EH (cell line): ENCODE measurements at regions not wholly inside any gene's neighbourhood (a gene's known extent, or its start where the extent isn't known, plus 50 kb on each side); places are given as distances from the start of the nearest gene placed in this dataset.
A peak's percentile ranks its signal among the peaks of the same experiment; 100 is the strongest.

ENCODE experiments used
- DNase-seq: peaks from one replicate; pipeline ENCODE4 v3.0.0-alpha.2; 2015; ENCODE audit warnings: low read depth

DNA sequence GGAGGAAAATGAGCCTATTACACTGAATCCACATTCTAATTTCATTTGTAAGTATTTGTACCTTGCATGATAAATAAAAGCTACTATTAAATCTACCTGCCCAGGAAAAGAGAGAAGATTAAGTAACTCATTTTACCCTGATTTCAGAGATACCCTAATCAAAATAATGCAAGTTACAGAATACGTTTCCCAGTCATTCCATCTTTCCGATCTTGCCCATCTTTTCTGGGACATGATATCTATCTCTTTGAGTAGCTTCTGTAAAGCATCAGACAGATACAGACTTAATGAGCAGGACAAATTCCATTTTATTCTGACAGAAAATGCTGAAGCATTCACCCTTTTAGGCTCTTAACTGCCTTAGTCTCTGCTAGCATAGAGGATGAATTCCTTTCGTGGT, 56.6 kb downstream of the SPRY2 start:
- no peak for DNase-seq

DNA sequence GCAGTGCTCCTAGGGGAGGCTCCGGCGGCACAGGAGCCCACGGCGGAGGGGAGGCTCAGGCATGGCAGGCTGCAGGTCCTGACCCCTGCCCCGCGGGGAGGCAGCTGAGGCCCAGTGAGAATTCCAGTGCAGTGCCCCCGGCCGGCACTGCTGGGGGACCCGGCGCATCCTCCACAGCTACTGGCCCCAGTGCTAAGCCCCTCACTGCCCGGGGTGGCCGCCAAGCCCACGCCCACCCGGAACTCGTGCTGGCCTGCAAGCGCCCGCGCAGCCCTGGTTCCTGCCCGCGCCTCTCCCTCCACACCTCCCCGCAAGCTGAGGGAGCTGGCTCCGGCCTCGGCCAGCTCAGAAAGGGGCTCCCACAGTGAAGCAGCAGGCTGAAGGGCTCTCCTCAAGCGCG, 62.2 kb downstream of the SPRY2 start:
- no peak for DNase-seq

DNA sequence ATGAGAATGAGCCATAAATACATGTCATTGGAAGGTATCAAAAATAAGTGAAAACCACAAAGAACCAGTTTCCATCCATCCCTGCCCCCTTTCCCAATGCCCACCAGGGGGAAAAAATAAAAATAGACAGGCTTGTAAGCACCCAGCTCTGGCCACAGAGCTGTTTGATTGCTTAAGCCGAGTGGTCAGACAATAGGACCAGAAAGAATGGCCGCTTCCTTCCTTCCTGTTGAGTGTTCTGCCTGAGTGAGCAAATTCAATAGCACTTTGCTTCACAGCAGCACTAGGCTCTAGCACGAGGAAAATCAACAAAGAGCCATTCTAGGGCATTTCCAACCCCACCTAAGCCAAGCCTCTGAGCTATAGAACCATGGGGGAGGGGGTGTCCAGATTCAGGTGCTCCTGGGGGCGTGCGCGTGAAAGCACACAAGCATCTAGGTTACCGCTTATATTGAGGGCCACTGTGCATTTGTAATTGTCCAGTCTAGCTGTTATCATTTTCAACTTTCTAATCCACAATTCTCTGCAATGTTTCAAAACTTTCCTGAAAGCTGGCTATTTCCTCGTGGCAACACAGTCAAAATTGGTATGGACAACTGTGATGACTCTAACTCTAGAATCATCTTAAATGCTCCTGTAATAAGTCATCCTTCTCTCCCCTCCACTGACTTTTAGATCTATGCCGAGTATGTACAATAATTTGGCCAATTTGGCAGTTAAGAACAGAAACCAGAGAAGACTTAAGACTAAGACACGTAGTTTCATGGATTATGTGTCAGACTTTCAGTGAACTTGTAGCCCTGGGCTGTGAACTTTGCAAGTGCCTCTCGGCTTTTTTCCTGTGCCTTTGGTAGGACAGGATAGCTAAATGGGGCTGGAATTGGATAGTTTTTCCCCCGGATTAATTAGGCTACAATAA, 64.3 kb downstream of the SPRY2 start:
- DNase-seq, result peak; percentile 58

DNA sequence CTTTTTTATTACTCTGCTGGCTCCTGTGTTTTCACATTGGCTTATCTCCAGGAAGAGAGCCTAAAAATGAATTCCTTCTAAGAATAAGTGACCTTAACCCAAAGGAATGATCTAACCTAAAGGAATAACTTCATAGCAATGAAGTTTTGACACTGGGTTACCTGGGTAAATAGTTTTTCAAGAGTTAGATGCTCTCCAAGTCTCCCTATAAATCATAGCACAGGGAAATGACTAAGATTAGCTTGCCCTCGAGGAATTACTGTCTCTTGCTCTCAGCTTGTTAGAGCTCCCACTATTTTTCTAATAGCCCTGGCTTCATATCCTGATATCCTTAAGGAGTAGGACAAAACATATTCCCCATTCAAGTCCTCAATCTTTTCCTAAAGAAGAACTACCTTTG, 66.3 kb downstream of the SPRY2 start:
- peak; percentile 16 for DNase-seq

DNA sequence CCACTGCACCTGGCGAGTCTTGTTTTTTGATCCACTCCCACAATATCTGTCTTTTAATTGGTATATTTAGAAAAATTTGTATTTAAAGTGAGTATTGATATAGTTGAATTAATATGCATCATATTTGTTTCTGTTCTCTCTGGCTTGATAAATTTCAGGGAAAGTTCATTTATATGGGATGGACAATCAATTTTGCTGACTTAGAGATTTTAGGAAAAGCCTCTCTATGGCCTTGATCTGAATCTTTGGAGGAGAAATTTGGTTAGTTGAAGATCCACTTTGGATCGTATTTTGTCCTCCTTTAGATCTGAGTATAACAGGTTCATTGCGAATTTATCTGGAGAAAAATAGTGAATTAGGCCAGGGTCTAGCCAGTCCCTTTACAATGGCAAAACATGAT, 67.2 kb downstream of the SPRY2 start:
- no peak for DNase-seq

DNA sequence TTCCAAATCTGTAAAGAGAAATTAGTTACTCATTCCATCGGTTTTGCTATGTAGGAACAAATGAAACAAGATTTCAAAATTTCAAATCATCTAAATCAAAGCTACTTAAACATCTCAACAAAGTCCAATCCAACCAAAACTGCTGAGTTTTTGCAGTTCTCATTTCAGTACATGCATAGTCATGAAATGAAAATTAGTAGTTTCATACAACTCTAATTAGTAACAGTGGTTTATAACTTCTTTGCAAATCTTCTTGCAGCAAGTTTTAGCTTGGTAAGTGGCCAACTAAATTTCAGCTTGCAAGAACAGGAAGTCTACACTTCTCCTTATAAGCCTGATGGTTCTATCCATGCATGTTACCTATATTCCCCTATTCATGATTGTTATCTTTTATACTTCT, 75.6 kb downstream of the SPRY2 start:
- DNase-seq, result no peak

DNA sequence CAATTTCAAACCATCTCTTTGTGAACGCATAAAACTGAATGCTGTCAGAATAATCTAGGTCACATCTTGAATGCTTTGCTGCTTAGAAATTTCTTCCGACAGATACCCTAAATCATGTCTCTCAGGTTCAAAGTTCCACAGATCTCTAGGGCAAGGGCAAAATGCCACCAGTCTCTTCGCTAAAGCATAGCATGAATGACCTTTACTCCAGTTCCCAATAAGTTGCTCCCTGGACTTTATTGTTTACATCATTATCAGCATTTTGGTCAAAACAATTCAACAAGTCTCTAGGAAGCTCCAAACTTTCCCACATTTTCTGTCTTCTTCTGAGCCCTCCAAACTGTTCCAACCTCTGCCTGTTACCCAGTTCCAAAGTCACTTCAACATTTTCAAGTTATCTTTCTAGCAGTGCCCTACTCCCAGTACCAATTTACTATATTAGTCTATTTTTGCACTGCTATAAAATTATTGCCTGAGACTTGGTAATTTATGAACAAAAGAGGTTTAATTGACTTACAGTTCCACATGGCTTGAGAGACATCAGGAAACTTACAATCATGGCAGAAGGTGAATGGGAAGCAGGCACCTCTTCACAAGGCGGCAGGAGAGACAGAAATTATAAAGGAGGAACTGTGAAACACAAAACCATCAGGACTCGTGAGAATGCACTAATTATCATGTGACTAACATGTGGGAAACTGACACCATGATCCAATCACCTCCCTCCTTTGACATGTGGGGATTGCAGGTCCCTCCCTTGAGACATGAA, 77.0 kb downstream of the SPRY2 start:
- no peak for DNase-seq

DNA sequence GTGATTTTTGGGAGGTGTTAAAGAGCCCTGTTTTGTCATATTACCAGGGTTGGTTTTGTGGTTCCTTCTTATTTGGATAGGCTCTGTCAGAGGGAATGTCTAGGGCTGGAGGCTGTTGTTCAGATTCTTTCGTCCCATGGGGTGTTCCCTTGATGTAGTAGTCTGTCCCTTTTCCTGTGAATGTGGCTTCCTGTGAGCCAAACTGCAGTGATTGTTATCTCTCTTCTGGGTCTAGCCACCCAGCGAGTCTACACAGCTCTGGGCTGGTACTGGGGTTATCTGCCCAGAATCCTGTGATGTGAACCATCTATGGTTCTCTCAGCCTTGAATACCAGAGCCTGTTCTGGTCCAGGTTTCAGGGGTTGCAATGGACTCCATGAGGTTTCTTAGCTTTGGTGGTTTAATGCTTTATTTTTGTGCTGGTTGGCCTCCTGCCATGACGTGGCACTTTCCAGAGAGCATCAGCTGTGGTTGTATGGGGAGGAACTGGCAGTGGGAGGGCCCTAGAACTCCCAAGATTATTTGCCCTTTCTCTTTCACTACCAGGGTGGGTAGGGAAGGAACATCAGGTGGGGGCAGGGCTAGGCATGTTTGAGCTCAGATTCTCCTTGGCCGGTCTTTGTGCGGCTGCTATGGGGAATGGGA, 78.8 kb downstream of the SPRY2 start:
- peak; percentile 27 for DNase-seq

DNA sequence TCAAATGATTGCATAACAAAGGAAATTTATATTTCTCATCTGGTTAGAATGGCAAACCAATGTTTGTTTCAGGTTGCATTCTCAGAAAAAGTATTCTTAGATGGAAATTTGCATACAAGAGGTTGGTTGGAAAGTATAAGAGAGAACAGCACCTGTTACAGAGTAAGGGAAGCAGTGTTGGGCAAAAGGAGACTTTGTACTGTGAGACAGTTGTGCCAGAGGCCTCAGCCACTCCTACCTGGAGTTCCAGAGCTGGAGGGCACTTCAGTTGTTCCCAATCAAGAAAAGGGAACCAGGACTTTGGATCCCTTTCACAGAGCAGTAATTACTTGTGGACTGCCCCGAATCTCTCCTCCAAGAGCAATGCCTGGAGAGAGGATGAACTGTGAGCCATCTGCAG, 81.8 kb downstream of the SPRY2 start:
- DNase-seq, result no peak

DNA sequence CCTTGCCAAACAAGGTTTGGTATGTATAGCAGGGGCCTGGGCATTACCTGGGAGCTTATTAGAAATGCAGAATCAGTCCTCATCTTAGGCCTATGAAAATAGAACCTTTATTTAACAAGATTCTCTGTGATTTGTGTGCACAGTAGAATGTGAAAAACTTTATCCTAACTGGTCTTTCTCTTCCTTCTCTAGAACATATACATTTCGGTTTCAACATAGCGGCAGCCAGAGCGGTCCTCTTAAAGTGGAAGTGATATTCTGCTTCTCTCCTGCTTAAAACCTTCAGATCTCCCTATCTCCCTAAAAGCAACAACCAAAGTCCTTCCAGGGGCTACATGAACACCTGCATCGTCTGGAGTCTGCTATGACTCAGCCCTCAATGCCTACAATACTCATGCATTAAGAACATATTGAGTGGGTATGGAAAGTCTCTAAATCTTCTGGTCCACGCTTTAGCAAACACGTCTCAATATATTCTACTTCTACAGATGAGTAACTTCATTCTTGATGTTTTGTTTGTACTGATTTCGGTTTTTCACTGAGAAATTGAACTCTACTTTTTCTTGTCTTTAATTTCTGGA, 84.5 kb downstream of the SPRY2 start:
- no peak for DNase-seq

DNA sequence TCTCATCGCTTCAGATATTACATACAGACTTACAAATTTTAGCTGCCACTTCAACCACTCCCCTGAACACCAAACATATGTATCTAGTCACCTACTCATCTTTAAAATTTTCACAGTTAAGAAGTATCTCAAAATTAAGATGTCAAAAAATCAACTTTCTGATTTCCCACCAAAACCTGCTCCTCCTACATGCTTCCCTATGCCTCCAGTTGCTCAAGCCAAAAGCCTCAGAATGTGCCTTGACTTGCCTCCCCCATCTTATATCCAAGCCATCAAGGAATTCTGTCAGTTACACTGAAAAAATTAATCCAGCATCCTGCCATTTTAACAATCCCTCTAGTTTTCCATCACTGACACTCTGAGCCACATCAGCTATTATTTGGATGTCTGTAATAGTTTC, 85.0 kb downstream of the SPRY2 start:
- DNase-seq, result no peak

DNA sequence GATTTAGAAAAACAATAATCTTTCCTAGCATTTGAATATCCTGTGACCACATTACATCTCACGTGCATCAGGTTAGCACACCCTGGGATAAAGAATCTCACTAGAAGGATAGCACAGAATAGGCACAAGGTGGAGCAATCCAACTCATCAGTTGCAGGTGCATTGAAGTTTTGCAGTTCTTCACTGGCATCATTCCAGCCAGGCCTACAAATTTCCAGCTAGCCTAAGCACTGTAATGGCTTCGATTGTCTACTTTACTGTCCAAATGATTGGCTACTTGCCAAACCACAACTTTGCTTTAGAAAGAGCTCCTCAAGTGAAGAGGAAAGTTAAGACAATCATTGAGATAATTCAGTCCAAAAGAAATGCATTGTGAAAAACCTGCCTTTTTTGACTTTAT, 89.5 kb downstream of the SPRY2 start:
- peak; percentile 64 for DNase-seq

DNA sequence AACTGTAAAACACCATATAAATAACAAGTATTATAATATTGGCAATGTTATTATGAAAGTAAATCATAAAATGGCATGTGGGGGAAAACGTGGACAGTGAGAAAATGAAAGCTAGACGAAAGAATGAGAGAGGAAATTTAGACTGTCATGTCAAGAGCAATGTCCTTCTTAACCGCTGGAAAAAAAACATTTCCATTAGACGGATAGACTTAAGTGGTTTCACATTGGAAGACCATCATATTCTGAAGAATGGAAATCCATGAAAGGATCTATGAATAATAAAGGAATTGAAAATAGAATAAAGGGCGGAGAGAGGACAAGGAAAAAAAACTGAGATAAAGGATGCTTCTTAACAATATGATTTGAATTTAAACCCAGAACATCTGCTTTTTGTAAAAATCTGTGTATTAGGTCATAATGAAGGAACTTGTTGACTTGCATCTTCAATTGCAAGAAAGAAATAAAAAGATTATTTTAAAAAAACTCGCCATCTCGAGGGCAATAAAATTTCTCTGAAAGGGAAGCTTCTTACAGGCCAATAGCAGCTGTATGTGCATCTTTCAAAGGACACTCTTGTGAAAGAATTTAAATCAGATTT, 90.6 kb downstream of the SPRY2 start:
- DNase-seq, result peak; percentile 33

DNA sequence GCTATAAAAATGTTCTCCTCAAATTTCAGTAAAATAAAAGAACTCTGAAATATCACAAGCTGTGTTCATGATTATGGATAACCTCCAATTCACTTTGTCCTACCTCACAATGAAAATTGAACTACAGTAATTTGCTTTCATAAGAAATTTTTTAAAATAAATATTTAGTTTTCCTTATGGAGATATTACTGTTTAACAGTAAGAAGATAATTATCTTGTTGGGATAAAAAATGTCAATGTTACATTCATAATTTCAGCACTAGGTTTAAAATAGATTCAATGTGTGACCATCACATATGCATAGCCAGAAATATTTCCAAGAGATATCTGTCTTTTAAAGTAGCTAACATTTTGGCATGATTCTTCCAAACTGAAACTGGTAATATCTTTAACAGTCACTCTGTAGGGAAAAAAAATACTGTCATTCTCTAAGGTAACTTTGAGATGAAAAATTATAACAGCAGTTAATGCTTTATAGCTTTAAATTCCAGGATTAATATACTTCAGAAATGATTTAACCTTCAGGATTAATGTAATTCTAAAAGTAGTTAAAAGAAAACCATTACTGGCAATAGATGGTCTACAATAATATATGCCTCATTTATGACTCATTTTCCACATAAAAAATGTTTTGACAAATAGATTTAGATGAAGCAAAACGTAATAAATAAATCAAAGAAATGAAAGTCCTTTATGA, 91.3 kb downstream of the SPRY2 start:
- DNase-seq, result peak; percentile 3

DNA sequence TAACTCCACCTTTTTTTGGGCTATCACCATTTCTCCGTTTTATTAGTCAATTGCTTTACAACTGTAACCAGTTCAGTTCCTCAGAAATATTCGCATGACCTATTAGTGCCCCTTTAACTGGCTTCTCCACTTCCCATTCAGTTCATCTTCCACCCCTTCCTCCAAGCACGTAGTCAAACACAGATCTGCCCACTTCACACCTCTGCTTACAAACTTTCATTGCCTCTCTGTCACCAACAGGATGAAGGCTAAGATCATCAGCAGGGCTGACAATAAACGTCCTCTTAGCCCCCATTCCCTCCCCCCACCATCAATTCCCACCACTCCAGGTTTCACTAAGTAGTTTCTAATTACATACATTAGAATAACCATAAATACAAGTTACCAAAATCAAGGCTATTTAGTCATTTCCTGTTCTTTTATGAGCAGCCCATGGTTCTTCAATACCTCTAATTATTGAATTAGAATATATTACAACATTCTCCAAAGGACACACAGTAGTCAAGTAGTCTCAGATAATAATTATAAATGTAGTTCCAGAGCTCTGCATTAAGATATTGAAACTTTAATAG, 95.7 kb downstream of the SPRY2 start:
- no peak for DNase-seq

DNA sequence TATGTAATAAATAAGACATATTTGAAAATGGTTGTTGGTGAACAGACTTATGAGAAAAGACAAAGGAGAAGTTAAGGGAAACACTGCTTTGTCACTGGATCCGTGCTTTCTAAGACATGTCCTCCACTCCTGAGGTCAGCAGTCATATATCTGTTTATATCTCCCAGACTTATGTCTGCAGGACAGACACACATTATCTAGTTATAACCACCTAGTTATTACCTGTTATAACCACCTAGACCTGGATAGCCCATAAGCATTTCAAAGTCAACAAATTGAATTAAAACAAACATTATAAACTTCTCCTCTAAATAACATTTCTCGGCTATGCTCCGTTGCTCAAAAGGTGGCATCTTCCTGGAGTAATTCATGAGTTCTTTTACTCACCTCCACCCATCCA, 96.4 kb downstream of the SPRY2 start:
- no peak for DNase-seq

DNA sequence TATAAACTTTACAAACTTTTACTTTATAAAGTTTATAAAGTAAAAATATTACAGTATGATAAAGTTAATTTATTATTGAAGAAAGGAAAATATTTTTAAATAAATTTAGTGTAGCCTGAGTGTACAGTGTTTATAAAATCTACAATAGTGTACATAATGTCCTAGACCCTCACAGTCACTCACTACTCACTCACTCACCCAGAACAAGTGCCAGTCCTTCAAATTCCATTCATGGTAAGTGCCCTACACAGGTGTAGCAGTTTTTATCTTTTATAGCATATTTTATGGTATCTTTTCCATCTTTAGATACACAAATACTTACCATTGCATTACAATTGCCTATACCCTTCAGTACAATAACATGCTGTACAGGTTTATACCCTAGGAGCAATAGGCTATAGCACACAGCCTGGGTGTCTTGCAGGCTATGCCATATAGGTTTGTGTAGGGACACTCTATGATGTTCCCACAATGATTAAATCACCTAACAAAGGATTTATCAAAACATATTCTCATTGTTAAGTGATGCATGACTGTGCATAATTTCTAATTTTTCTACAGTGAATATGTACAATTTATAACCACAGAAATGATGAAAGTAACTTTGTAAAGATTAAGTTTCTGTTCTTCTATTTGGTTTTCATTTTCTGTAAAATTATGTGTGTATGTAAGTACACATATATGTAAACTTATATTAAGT, 98.0 kb downstream of the SPRY2 start:
- no peak for DNase-seq

DNA sequence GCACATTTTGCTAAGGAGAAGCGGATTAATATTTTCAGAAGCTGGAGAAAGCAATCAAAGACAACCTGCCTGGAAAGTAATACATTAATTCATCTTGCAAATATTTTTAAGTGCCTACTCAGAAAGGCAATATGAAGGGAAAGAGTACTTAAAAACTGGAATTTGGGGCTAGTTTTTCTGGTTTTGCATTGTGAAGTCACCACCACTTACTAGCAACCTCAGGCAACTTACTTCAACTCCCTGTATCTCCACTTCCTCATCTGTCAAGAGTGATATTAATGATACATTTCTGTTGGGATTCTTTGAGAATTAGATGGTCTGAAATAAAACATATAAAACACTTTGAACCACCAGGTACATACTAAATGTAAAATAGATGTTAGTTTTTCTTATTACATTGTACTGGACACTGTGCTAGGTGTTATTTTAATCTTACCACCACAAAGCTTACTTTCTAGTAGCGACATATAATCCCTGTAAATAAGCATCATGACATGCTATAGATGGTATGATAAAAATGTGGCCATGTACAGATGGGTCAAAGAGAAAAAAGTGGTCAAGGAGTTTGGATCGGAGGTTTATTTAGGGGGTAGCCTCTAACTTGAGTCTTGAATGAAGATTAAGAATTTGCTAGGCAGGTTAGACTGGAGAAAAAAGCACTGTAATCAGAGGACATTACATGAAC, 101.2 kb downstream of the SPRY2 start:
- DNase-seq, result peak; percentile 14

DNA sequence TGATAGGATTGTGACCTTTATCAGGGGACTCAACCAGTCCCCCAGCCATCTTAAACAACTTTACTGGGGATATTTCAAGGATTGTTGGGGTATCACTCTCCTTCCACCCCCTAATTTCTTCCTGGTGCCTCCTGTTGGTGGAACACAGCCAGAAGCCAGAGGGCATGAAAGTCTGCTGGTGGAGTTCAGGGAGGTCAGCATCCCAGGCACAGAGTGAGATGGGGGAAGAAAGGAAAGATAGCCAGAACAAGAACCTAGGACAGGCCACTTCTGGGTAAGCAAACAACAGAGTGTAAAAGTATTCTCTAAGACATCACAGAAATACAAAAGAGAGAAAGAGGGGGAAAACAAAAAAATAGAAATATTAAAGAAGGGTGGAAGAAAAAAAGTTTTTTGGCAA, 101.8 kb downstream of the SPRY2 start:
- DNase-seq, result no peak

DNA sequence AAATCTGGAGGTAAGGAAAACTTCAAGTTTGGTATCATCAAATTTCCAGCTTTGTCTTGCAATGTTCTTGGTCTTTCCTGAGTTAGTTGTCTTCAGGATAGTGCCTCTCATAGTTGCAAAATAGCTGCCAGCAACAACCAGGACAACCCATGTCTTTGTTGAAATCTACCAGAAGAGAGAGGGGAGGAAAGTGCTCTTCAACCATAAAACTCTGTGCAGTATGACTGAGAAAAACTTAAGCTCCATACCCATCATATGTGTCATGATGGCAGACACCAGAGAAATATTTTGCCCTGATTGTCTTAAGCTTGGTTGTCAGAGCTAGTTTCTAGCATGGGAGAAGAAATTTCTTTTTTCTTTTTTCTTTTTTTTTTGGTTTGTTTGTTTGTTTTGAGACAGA, 103.3 kb downstream of the SPRY2 start:
- peak; percentile 72 for DNase-seq
